ENCODE measurements at regions not wholly inside any gene's neighbourhood (a gene's known extent, or its start where the extent isn't known, plus 50 kb on each side); places are given as distances from the start of the nearest gene placed in this dataset.

- Histone ChIP-seq H3K9ac (ENCODE audit: low read length) (no peak overlapping the region), H4K20me1 (ENCODE audit: insufficient read depth) (no peaks in the 10 kb centered on the region), H3K79me2 (replicated peaks; ENCODE audit: insufficient read depth, low read length) (no peaks in the 10 kb centered on the region), H3K9me3 (ENCODE audit: low read length) (no peaks in the 10 kb centered on the region), H3F3A (ENCODE audit: insufficient read depth, low read length, poor library complexity, severe bottlenecking) (no peaks in the 10 kb centered on the region), H3K36me3 (ENCODE audit: insufficient read depth, low read length) (no peaks in the 10 kb centered on the region), H3K4me2 (ENCODE audit: low read length) (no peak overlapping the region), H2AFZ (ENCODE audit: low read depth, low read length) (no peak overlapping the region), H3K27me3 (ENCODE audit: insufficient read depth, low read depth, low read length) (no peaks in the 10 kb centered on the region), H3K27ac (ENCODE audit: low read length) (no peak overlapping the region), H3K9me2 (ENCODE audit: insufficient read depth, low read length) (no peaks in the 10 kb centered on the region), H3K4me3 (ENCODE audit: low read length) (no peak overlapping the region)
- no peak for TF ChIP-seq POLR2AphosphoS5 (IDR thresholded peaks at IDR 0.05)
- no peak for TF ChIP-seq MXI1 (conservative IDR thresholded peaks at IDR 0.05; ENCODE audit: poor library complexity, severe bottlenecking)
Measured at GRCh38 chr3:98952404-98952803, 50.9 kb upstream of the DCBLD2 start.

Small RNA genes in the stretch of these regions (small RNA-seq; reads per million reads assigned to genes)
- gene AC107297.1 (0 reads per million in 3 experiments), gene RF00066 (0 reads per million in 3 experiments)

All from neural cell (in vitro differentiated cells).